ENCODE measurements at regions not wholly inside any gene's neighbourhood (a gene's known extent, or its start where the extent isn't known, plus 50 kb on each side); places are given as distances from the start of the nearest gene placed in this dataset.

DNA sequence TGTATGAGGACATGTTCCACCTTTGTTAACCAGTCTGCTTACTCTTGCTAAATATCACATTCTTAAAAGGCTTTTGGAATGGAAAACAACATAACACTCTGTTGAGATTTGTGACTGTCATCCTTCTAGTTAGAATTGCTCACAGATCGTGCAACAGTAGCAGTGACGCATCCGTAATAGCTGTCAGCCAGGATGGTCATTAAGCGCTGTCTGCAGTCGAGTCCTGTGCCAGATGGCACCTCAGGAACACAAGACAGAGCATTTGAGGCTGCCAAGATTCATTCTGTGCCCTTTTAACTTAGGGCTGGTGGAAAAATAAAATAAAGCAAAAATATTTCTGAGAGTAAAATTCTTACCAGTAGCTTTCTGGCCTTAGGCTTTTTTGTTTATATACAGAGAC lies 348.6 kb downstream of the ANKRD7 start:
- no peak for DNase-seq (ENCODE audit: low spot score)

DNA sequence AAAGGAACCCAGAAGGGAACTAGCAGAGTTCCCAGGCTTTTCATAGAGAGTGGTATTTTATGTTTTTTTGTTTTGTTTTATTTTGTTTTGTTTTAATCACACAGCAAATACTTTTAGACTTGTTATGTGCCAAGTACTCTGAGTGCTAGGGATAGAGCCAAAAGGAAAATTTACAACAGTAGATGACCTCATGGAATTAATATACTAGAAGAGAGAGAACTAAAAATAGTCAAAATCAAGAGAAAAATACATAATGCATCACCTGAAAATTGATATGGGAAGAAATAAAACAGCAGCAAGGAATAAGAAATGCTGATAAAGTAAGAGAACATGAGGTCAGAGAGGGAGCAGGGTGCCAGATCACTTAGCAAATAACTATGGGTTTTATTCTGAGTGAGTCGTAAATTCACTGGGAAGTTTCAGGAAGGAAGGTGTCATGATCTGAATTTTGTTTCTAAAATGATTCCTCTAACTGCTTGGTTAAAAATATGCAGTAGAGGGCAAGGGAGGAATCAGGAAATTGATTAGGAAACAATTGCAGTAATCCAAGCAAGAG lies 351.0 kb downstream of the ANKRD7 start:
- no peak for DNase-seq (ENCODE audit: low spot score)

DNA sequence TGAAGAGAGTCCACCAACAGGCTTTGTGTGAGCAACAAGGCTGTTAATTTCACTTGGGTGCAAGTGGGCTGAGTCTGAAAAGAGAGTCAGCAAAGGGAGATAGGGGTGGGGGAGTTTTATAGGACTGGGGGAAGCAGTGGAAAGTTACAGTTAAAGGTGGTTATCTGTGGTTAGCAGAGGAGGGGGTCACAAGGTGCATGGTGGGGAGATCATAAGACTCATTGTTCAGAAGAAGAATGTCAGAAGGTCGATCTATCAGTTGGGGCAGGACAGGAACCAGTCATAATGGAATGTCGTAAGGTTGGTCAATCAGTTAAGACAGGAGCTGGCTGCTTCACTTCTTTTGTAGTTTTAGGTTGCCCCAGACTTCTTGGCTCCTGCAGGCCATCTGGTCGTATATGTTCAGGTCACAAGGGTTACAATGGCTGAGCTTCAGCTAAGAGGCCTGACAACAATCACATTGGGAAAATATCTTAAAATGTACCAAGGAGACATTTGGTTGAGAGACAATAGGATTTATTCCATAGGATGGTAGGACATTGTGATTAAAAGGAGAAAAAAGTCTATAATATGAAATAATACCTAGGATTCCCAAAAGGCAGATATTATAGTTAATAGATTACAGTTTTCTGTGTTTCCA lies 356.4 kb downstream of the ANKRD7 start:
- DNase-seq (ENCODE audit: low spot score) = no peak

DNA sequence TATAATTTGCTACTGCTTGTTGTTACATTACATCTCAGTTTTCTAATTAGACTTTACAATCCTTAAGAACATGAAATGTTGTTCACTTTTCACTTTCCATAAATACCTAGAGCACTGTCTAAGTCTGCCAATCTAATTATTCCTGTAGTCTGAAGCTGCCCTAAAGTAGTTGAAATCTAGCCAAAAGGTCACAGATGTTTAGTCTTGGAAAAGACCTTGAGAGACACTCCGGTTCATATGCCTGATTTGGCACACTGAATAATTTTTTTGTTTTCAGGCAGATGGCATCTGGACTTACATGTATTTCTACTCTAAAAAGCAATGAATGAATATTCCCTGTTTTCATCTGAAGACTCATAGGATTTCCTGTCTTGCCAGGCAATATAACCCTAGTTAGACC lies 359.1 kb downstream of the ANKRD7 start:
- DNase-seq (ENCODE audit: low spot score) = no peak

DNA sequence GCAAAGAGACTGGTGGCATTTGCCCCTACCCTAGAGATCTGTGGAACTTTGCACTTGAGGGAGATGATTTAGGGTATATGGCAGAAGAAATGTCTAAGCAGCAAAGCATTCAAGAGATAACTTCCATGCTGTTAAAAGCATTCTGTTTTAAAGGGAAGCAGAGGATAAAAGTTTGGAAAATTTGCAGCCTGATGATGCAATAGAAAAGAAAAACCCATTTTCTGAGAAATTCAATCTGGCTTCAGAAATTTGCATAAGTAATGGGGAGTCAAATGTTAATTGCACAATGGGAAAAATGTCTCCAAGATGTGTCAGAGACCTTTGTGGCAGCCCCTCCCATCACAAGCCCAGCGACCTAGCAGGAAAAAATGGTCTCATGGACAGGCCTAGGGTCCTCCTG lies 361.7 kb downstream of the ANKRD7 start:
- DNase-seq (ENCODE audit: low spot score) = no peak

DNA sequence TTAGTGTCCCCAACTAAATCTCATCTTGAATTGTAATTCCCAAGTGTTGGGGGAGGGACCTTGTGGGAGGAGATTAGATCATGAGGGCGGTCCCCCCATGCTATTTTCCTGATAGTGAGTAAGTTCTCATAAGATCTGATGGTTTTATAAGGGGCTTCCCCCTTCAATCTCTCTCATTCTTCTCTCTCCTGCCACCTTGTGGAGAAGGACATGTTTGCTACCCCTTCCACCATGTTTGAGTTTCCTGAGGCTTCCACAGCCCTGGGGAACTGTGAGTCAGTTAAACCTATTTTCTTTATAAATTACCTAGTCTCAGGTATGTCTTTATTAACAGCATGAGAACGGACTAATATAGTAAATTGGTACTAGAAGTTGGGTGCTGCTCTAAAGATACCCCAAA lies 365.6 kb downstream of the ANKRD7 start:
- DNase-seq (ENCODE audit: low spot score) = no peak

DNA sequence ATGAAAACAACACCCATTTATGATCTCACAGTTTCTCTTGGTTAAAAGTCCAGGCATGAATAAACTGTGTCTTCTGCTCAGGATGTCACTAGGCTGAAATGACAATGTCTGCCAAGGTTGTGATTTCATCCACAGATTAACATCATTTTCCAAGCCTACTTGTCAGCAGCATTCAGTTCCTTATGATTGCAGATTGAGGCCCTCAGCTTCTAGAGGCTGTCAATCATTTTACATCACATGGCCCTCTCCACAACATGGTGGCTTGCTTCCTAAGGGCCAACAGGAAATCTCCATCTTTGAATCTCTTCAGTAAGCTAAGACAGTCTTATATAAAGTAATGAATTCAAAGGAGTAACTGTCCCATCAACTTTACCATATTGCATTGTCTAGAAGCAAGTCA lies 377.6 kb downstream of the ANKRD7 start:
- no peak for DNase-seq (ENCODE audit: low spot score)

DNA sequence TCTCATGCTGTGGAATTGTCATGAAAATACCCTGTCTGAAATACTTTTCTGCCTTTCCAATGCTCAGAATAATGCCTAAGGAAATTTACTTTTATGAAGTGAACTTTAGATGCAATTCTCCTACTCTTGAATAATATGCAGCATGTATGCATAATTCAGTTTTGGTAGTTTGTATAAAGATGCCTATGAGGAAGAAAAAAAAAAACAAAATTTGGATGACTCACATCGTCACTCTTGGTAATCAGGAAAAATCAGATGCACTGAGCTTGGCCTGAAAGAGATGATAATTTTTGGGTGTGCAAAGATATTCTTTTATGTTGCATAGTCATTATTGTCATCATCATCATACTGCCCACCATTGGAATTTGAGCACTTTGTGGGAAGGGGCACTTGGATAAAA lies 382.1 kb downstream of the ANKRD7 start:
- DNase-seq (ENCODE audit: low spot score) = no peak

DNA sequence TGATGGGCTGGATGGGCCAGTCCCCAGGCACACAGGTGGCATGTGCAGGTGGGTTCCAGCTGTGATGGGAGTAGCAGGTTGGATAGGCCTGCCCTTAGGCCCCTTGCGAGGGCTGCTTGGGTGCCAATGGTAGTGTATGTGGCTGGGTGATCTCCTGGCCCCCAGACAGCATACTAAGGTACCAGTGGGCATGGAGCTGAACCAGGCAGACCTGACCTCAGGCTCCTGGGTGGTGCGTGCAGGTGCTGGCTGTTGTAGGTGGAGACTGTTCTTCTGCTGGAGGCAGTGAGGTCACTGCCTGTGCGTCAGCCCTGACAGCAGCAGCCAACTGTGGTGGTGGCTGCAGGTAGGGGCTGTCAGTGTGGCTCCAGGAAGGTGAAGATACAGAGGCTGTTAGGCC lies 384.7 kb downstream of the ANKRD7 start:
- no peak for DNase-seq (ENCODE audit: low spot score)

DNA sequence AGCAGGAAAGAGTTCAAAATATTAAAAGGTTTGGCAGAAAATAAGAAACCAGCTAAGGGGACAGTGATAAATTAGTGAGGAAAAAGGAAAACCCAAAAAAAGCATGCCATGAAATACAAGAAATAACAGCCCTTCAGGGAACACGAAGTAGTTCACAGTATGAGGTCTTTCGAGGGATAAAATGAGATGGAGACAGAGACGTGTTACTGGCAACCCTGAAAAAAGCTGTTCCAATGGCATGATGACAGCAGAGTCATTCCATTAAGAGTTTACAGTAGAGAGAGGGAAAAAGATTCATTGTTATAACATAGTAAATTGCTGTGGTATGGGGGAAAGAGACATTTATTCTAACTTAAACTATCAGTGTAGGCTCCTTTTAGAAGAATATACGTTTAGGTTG lies 391.2 kb downstream of the ANKRD7 start:
- no peak for DNase-seq (ENCODE audit: low spot score)

DNA sequence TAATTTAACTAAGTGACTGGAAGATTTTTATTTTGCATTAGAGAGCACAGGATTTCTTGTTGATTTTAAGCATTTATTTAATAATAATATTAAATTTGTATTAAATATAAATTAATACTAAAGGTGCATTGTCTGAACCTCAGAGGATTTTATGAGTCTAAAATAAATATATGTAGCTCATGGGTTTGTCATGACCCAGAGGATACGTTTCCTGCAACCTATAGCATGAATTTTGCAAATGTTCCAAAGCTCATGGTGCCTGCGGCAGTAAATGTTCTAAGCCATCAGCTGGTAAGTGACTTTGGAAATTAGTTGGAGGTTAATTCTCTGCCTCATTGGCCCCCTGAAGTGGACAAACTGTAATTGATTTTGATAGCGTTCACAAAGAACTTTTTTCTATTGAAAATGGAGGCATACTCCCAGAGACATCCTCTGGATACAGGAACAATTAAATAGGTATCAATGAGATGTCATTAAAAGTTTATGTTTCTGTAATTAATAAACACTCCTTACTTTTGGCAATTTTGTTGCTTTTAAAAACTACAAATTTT lies 397.4 kb downstream of the ANKRD7 start:
- no peak for DNase-seq (ENCODE audit: low spot score)

DNA sequence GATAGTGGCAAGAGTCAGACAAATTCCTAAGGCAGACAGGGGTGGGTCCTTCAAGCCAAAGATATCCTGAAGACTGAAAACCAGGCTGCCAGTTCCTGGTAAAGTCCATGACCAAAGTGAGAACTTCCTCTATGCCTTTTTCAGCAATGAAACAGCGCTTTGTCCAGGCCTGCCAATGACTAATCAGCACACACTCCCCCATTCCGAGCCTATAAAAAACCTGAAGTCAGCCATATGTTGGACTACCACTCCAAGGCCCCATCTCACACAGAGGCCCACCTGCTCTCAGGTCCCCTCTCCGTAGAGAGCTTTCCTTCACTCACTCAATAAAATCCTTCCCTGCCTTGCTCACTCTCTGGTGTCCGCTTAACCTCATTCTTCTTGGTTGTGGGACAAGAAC lies 402.2 kb downstream of the ANKRD7 start:
- DNase-seq (ENCODE audit: low spot score) = no peak

DNA sequence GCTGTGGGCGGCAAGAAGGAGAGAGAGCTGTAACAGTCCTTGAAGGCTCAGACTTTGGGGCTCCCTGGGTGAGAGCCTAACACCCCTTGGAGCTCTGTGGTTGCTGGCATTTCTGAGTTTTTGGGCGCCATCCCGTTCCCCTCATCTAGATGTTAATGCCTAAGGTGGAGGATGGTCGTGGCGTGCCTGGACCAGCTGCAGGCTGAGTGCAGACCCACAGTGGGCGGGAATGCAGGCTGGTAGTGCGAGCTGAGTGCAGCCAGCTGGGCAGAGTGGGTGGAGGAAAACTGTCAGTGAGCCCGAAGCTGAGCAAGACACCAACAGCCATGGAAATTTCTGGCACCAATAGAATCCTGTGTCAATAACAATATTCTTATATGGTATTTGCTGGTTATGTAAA lies 403.0 kb downstream of the ANKRD7 start:
- no peak for DNase-seq (ENCODE audit: low spot score)

DNA sequence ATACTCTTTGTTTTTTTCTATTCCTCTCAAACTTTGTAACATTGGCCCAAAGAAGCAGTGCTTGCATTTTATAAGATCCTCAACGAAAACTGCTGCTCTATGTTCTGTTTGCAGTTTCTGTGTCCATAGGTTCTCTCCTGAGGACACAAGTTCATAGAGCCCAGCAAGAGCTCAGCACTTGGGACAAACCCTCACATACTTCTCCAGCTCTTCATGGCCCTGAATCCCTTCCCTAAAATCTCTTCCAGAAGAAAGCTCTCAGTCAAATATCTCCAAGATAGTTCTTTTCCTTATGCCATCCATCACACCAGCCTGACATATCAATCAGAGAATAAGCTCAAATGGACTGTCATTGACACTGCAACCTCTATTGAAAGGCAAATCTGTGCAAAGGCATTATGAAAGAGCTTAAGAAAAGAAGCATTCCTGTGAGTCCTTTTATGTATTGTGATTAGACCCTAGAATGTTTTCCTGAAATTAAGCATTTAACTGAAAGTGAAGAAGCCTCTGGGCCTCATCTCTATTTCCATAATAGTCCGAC lies 405.5 kb downstream of the ANKRD7 start:
- no peak for DNase-seq (ENCODE audit: low spot score)

DNA sequence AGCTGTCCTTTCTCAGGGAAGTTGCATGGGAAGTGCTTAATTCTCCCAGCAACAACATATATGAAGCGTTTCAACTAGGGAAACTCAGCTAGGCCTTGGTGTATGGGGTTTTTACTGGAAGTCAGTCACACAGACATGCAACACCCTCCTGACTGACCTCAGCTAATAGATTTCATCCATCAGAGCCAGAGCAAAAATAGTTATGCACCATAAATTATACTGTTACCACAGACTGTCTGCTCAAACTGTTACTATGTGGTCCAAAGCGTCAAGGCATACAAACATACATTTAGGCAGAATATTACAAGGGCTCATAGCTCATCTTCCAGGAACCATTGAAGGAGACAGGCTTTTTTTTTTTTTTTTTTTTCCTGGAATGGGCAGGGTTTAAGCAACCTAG lies 417.9 kb downstream of the ANKRD7 start:
- DNase-seq (ENCODE audit: low spot score) = no peak

DNA sequence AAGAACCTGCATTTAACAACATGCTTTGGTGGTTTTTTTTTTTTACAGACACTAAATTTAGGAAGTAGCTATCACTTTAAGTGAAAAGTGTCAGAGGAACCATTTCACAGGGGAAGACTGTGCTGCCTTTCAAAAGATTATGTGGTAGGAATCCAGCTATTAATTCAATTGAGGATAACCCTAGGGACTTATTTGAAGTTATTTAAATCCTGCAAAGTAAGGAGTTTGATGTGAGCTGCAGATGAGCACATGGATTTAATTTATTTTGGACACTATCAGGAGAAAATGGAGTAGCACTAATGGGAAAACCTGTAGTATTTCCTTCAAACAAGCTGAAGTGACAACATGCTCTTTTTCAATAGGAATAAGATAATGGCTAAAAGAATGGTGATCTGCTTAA lies 419.8 kb downstream of the ANKRD7 start:
- DNase-seq (ENCODE audit: low spot score) = no peak

DNA sequence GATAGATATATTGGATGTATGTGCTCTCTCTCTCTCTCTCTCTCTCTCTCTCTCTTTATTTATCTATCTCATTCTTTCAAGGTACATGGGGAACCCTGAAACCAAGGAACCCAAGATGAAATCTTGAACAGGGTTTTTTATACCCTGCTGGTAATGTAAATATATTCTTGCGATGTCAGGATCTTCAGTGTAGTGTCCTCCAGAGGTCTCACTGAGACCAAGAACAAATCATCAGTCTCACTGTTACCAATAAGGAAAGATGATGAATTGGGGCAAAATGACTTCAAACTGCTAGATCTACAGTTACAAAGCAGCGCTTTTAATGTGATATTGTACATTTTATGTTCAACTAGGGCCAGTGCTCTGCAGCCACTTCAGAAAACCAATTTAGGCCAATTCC lies 423.5 kb downstream of the ANKRD7 start:
- DNase-seq (ENCODE audit: low spot score) = no peak

DNA sequence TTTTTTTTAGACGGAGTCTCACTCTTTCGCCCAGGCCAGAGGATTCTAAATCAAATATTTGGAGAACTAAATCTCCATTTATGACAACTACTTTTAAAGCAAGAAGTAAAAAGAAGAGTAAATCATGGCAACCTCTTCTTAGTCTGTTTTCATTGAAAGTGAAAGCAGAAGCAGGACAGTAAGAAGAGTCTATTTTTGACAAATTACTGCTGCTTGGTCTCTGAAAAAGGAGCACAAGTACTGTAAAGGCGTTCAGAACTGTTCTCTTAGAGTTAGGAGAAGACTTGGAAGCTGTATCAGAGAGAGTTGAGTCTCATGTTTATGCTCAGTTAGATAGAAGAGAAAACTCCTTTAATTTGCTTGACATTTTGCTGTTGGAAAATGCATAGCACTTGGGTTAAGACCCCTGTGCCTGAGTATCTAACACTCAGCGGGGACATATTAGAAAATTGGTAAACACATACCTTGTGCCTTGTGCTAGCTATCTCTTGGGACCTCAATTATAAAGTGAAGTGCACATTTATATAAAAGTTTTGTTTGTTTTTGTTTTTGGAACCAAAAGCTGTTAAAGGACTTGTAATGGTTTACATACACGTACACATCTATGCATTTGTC lies 433.0 kb downstream of the ANKRD7 start:
- DNase-seq (ENCODE audit: low spot score) = no peak

DNA sequence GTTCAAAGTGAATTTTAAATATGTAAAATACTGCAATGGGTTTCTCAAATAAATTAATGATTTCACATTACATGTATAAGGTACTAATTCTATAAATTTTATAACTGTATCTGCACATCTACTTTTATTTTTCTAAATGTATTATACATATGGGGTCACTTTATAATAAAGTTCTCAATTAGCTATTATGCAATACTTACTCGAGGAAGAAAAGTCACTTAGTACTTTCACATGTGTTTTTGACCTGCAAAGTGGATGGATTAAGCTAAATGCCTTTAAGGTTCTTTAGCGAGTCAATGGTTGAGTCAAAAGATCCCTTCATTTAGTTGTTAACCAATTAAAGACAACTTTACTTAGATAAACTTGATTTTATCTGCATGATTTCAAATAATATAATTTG lies 437.8 kb downstream of the ANKRD7 start:
- no peak for DNase-seq (ENCODE audit: low spot score)

DNA sequence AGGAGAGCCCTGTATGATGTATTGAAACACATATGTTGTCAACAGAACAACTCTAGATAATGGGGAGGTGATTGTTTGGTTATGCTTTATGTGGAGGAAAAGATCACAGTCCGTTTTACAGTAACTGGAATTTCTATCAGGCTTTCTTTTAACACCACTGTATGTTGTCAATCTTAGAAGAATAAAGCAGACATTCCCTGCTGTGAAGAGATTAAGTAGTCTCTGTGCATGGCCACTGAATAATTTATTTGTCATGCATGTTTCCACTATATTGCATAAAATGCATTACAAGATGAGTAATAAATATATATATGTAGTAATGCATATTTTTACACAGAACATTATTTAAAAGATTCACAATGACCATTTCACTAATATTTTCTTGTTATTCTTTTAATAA lies 440.0 kb downstream of the ANKRD7 start:
- no peak for DNase-seq (ENCODE audit: low spot score)

DNA sequence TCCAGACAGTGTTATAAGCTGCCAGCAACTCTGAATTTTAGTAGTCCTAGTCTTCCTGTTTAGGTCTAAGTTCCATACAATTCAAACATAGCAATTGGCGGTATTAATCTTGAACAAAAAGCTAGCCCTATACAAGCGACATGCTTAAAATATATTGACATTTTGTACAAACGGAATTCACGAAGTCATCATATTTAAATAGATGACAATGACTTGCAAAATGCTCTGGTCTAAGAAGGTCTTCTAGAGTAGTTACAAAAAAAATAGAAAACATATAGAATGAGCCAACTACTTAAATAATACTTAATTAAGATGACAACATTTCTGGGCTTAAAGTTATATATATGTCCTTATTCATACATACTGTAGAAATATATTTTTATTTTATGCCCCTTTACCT lies 446.6 kb downstream of the ANKRD7 start:
- DNase-seq (ENCODE audit: low spot score) = no peak

DNA sequence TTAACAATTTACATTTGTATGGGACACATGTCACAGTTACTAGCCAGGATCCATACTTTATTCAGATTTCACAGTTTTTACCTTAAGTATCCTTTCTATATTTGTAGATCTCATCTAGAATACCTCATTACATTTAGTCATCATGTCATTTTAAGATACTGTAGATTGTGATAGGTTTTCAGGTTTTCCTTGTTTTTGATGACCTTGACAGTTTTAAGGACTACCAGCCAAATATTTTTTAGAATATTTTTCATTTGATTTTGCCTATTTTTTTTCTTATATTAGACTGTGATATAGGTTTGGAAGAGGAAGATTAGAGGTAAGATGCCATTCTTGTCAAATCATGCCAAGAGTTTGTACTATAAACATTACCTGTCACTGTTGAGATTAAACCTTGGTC lies 460.3 kb downstream of the ANKRD7 start:
- DNase-seq (ENCODE audit: low spot score) = no peak

DNA sequence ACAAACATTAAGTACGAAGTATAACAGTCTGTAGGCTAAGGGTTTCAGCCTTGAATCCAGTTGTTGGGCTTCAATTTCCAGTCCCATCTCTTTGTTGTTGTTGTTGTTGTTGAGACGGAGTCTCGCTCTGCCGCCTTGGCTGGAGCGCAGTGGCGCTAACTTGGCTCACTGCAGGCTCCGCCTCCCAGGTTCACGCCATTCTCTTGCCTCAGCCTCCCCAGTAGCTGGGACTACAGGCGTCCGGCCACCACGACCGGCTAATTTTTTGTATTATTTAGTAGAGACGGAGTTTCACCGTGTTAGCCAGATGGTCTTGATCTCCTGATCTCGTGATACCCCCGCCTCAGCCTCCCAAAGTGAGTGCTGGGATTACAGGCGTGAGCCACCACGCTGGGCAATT lies 464.9 kb downstream of the ANKRD7 start:
- DNase-seq (ENCODE audit: low spot score) = no peak

DNA sequence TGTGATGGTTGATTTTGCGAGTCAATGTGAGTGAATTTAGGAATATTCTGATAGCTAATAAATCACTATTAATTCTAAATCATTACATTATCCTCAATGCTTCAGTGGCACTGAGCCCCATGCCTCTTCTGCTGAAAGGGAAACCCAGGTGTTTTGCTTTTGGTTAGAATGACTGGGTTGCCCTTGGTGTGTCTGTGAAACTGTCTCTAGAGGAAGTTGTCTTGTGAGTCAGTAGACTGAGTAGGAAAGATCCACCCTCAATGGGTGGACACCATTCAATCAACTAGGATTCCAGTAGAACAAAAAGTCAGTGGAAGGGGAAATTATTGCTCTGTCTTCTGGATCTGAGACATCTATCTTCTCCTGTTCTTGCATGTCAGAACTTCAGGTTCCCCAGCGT lies 472.4 kb downstream of the ANKRD7 start:
- DNase-seq (ENCODE audit: low spot score) = no peak

Data from HuH-7.5 (cell line).